Stimulated activated CD4-positive, alpha-beta T cell treated with anti-CD3 and anti-CD28 coated beads, Interleukin-4, amount 100 ng/mL, for 4 hours (primary cell): ENCODE measurements at regions not wholly inside any gene's neighbourhood (a gene's known extent, or its start where the extent isn't known, plus 50 kb on each side); places are given as distances from the start of the nearest gene placed in this dataset.
"Not testable (repeated sequence)": the region's sequence is repeated elsewhere in the genome, so short reads cannot be mapped to it uniquely, and the experiment has no call there.

ENCODE experiments used
- DNase-seq, 2 experiments: peaks; one replicate each; pipeline ENCODE4 v3.0.0-alpha.2; 2020

- DNase-seq: no peak
Measured at GRCh38 chr14:38394064-38394463, 138.2 kb upstream of the CLEC14A start.

DNA sequence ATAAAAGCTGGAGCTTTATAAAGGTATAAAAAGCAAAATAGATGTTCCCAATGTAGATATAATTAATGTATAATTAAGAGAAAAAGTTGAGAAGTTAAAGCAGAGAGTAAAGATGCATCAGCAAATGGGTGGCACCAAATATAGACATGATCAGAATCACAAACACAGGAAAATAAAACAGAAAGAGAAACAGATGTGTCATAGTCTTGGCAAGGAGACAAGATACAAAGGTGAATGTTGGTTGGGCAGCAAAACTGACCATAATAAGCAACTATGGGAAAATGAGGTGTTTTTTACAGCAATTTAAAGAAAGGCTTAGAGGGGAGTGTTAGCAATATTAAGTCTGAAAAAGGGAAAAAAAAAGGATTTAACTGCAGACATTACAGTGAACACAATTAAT lies 135.4 kb upstream of the CLEC14A start:
- no peak for DNase-seq

DNA sequence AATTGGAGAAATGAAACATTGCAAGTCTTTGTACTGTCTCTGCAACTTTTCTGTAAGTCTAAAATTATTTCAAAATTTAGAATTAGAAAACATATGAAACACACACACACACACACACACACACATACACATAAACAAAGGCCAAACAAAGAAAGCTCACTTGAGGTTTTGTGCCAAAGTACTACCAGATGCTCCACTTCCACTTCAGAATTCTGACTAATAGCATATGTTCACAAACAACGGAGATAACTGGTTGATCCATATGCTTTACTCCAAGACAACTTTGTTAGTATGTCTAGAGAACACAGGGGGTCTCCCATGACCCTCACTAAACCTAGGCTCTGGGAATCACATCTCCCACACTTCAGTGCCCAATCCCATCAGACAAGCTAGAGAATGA lies 133.8 kb upstream of the CLEC14A start:
- no peak for DNase-seq

DNA sequence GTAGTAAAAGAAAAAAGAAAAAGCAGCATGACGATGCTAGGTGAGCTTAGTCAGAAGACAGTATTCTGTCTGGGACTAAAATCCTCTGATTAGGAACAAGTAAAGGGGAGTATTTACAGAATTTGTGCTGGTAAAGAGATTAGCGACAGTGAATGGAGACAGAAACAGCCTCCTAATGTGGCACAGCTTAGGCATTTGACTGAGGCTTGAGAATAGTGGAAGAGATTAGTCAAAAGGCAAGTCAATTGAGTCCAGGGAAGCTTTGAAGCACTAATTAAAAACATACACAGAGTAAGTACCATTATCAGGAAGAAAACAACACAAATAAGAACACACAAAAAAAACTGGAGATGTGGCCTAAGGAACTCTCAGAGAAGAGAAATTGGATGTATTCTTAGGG lies 131.9 kb upstream of the CLEC14A start:
- no peak for DNase-seq

DNA sequence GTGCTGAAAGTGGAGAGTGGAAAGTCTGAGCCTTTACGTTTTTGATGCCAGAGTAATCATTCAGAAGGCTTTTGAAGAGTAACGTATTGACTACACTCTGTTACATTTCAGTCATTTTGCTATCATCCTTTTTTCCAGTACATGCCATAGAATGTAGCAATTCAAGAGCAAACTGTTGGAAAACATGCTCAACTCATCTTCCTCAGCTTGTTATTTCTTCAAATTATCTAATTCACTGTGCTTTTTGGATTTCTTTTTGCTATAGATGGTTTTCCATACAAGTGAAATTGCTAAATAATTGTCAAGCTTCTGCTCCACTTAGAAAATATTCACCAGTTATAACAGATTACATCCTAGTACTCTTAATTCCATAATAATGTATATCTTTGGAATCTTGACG lies 129.9 kb upstream of the CLEC14A start:
- no peak for DNase-seq

GRCh38 chr14:38385343-38385742 lies 129.4 kb upstream of the CLEC14A start:
- DNase-seq: no peak

DNA sequence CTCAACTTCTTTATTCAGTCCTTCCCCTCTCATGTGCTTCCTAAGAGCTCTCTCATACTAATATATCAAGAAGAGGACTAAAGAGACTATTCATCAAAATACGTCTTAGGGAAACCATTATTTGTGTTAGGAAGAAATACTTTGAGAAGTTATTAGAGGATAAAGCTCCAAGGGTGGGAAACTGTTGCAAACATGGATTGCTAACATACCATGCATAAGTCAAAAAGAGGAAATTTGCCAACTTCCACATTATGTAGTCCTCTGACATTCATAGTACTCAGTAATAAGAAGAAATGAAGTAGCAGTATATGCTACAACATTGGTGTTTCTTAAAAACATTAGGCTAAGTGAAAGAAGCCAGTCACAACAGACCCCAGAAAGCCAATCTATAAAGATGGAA lies 128.8 kb upstream of the CLEC14A start:
- no peak for DNase-seq

GRCh38 chr14:38367922-38368321 lies 112.0 kb upstream of the CLEC14A start:
- DNase-seq: no peak

GRCh38 chr14:38366374-38366773 lies 110.5 kb upstream of the CLEC14A start:
- no peak for DNase-seq

GRCh38 chr14:38363217-38363616 lies 107.3 kb upstream of the CLEC14A start:
- no peak for DNase-seq

DNA sequence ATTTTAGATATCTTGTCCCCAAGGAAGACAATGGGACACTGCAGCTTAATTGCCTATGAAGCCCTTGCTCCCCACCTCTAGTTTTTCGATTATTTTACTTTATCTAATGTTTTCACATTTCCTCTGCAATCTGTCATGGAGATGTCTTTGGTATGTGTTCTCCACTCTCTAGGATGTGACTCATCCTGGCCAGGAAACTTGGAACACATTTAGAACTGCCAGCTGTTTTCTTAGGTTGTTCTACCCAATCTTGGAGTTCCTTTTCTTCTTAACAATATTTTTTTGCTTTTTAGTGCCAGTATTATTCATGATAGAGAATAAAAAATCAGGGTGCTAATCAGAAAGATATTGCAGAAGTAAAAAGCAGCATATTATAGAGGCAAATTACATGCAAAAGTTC lies 101.7 kb upstream of the CLEC14A start:
- no peak for DNase-seq

DNA sequence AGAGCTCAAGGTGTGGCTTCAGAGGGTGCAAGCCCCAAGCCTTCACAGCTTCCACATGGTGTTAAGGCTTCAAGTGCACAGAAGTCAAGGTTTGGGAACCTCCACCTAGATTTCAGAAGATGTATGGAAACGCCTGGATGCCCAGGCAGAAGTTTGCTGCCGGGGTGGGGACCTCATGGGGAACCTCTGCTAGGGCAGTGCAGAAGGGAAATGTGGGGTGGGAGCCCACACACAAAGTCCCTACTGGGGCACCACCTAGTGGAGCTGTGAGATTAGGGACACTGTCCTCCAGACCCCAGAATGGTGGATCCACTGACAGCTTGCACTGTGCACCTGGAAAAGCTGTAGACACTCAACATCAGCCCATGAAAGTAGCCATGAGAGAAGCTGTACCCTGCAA lies 99.6 kb upstream of the CLEC14A start:
- not testable (repeated sequence) for DNase-seq

DNA sequence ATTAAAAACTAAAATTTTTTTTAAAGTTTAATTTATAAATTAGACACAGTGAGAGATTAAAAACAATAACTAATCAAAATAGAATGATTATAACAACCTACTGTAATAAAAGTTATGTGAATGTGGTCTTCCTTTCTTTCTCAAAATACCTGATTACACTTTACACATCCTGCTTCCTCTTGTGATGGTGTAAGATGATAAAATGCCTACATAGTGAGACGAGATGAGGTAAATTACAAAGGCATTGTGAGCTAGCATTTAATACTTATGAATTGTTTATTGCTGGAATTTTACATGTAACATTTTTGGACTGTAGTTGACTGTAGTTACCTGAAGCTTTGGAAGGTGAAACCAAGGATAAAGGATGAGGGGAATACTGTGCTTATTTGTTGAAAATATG lies 94.2 kb upstream of the CLEC14A start:
- no peak for DNase-seq

- no peak for DNase-seq
Measured at GRCh38 chr14:38342803-38343202, 86.9 kb upstream of the CLEC14A start.

DNA sequence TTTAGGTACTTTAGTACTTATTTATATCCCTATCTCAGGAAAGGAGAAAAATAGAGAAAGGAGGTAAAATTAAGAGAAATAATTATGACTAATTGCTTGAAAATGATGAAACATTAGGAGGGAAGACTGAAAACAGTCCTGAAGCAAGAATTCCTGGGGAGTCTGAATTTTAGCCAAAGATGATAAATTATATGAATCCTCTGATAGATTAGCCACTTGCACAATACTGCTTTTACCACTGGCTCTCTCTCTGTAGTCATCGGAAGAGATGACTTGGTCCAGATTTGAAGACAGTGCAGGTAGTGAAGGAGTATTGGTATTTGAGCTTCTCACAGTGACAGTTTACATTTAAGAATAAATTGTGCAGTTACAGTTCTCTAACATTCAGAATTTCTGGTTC lies 83.8 kb upstream of the CLEC14A start:
- DNase-seq: no peak

DNA sequence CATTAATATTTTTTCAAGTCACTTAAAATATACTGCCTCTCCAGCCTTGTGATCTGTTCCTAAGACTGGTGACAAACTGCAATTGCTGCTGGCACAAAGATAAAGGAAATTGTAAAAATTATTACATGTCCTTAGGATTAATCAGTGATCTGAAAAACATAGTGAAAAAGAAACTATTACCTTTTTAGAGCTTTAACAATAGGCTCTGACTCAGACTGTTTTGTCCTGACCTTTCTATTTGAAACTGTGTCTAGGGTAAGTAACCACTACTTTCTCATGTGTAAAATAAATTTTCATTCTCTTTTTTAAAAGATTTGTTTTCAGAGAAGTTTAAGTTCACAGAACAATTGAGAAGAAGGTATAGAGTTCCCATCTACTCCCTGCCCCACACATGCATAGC lies 80.4 kb upstream of the CLEC14A start:
- DNase-seq: no peak

DNA sequence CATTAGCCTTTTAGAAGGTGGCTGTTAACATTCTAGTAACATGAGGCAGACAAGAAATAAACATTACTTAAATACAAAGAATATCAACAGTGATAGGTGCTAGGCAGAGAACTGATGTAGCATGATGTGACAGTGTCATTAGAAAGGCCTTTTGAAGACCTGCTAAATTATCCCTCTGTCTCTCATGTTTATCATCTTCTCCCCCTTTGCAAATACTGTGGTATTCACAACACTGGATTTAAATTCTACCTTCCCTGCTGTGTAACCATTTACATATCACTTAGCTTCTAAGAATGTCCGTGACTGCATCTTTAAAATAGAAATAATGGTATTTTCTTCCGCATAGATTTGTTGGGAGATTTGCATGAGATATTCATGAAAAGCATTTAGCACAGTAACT lies 74.4 kb upstream of the CLEC14A start:
- DNase-seq: no peak

DNA sequence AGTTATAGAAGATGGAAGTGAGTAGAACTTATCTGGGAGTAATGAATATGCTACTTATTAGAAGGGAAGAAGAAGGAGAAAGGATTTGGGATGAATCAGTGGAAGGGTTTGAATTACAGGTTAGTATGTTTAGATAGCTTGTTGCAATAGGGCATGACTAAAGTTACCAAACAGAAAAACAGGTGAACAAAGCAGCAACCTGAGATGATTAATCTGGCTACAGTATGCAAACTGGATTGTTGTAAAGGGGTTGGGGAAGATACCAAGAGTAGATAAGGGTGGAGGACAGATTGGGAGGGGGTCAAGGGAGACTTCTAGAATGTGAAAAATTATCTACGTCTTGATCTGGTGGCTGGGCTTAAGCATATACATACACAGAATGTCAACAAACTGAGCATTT lies 73.4 kb upstream of the CLEC14A start:
- no peak for DNase-seq

DNA sequence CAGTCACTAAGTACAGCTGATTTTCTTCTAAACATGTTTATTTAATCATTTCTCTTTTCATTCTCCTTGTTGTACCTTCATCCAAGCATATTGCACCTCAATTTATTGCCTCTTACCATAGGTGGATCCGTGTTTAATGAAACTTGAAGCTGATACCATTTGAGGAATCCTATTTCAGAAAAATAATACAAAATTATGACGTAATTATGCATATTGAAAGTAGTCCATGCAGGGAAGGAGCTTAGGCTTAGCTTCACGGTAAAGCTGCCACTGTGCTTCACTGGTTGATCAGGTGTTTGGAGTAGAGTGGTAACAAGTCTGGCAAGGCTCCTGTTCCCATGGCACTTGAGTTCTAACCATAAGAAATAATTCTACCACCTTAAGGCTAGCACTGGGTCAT lies 61.0 kb upstream of the CLEC14A start:
- DNase-seq: no peak

DNA sequence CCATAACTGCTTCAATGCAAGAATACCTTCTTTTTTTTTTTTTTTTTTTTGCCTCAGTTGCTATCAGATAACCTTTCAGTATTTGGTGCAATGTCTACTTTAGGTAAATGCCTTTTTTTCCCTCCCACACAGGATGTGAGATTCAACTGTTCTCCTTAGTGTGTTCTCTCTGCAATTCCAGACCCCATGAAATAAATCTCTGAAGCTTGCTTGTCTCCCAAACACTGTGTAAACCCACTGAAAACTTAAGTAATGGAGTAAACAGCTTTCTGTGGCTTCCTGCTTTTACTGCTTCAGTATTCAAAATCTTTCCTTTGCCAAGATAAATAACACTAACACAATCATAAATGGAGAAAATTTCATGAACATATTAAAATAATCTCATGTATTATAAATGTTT lies 55.8 kb upstream of the CLEC14A start:
- no peak for DNase-seq

DNA sequence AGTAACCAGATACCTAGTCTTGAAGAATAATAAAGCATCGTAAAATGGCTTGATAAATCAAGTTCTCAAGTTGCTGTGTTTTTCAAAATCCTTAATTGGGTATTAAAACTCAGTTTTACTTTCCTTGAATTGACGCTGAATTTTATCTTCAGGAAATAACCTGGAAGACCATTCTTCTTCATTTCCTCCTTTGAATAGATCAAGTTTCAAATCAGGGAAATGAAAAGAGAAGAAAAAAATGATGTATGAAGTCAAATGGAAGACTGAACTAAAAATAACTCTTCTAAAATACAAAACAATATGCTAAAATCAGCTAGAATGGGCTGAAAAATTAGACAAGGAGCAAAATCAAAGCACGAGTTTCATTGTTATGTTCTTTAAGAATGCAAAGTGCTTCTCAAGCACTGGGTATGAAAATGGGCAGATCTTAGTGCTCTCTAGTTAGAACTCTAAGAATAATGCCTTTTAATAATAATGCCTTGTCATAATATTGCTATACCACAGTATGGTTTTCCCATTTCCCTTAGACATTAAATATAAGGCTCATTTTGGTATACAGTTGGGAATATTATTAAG lies 54.6 kb upstream of the CLEC14A start:
- DNase-seq: no peak

DNA sequence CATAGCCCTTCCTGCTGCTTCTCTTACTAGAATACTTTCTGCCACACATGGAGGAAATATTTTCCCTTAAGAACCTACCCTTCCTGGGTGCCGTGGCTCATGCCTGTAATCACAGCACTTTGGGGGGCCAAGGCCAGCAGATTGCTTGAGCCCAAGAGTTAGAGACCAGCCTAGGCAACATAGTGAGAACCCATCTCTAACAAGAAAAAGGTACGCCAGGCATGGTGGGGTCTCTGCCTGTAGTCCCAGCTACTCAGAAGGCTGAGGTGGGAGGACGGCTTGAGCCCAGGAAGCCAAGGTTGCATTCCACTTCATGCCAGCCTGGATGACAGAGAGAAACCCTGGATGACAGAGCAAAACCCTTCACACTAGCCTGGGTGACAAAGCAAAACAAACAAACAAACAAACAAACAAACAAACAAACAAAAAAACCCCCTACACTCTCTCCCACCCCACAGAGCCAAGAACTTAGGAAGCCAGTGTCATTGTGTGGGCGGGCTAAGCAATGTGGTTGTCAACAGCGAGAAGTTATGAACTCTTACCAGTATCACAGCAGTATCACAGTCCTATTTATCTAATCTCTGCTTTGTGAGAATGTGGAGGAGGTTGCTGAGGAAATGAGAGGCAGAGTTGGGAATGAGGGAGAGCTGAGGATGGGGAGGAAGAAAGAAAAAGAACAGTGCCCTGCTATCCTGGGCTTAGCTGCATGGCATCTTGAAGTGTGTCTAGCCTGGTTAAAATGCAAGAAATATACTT lies 53.8 kb upstream of the CLEC14A start:
- DNase-seq: no peak
